Neuronal stem cell (in vitro differentiated cells): ENCODE measurements at regions not wholly inside any gene's neighbourhood (a gene's known extent, or its start where the extent isn't known, plus 50 kb on each side); places are given as distances from the start of the nearest gene placed in this dataset.

Experiments used
- DNase-seq: peaks from one replicate; pipeline ENCODE4 v3.0.0-alpha.2; 2013; ENCODE audit warnings: low spot score
- H2AFZ ChIP-seq: one replicate; pipeline ENCODE4 v1.6.1; 2013; ENCODE audit warnings: mild to moderate bottlenecking, low read length, inconsistent platforms
- H2AK5ac ChIP-seq: 2 replicates; pipeline ENCODE4 v1.6.1; 2013; ENCODE audit warnings: low read depth, mild to moderate bottlenecking, inconsistent platforms, low read length, moderate library complexity, mixed read lengths
- H2BK120ac ChIP-seq: 2 replicates; pipeline ENCODE4 v1.6.1; 2013; ENCODE audit warnings: low read depth, mild to moderate bottlenecking, inconsistent platforms, low read length, moderate library complexity, mixed read lengths
- H2BK12ac ChIP-seq: one replicate; pipeline ENCODE4 v1.6.1; 2013; ENCODE audit warnings: low read length, inconsistent platforms
- H2BK15ac ChIP-seq: 2 replicates; pipeline ENCODE4 v1.6.1; 2013; ENCODE audit warnings: mild to moderate bottlenecking, low read length, inconsistent platforms, mixed read lengths
- H2BK5ac ChIP-seq: one replicate; pipeline ENCODE4 v1.6.1; 2013; ENCODE audit warnings: inconsistent platforms, mild to moderate bottlenecking, low read length, moderate library complexity
- H3K14ac ChIP-seq: one replicate; pipeline ENCODE4 v1.6.1; 2013; ENCODE audit warnings: low read length, inconsistent platforms
- H3K18ac ChIP-seq: 2 replicates; pipeline ENCODE4 v1.6.1; 2013; ENCODE audit warnings: low read length, inconsistent platforms
- H3K23ac ChIP-seq: 2 replicates; pipeline ENCODE4 v1.6.1; 2013; ENCODE audit warnings: low read depth, mild to moderate bottlenecking, mixed read lengths, low read length, inconsistent platforms; ENCODE audit not compliant: poor library complexity
- H3K27ac ChIP-seq: replicated peaks from 3 replicates; pipeline ENCODE4 v1.5.1; 2013; ENCODE audit warnings: low read length, inconsistent platforms
- H3K27me3 ChIP-seq, 3 experiments: 2 replicates each; pipeline ENCODE4 v1.6.1; 2013; ENCODE audit warnings: low read length in 3 of 3, mild to moderate bottlenecking in 2 of 3, inconsistent platforms in 1 of 3, low read depth in 1 of 3, mixed read lengths in 1 of 3, moderate library complexity in 1 of 3; ENCODE audit not compliant: control insufficient read depth in 3 of 3, insufficient read depth in 3 of 3
- H3K36me3 ChIP-seq, 2 donors: replicated peaks in 1 of 2; 2 replicates each; pipeline ENCODE4 v1.6.1; 2013; ENCODE audit warnings: low read length in 2 of 2; ENCODE audit not compliant: control insufficient read depth in 2 of 2, insufficient read depth in 2 of 2
- H3K4ac ChIP-seq: 2 replicates; pipeline ENCODE4 v1.6.1; 2013; ENCODE audit warnings: inconsistent platforms, mild to moderate bottlenecking, low read length, moderate library complexity
- H3K4me1 ChIP-seq, 2 donors: 1 replicate in 1 of 2; 2 replicates in 1 of 2; pipeline ENCODE4 v1.6.1; 2013; ENCODE audit warnings: low read length in 2 of 2, low read depth in 1 of 2; ENCODE audit not compliant: control insufficient read depth in 2 of 2, insufficient read depth in 1 of 2
- H3K4me2 ChIP-seq: one replicate; pipeline ENCODE4 v1.6.1; 2013; ENCODE audit warnings: mild to moderate bottlenecking, low read length, inconsistent platforms; ENCODE audit not compliant: insufficient read depth, poor library complexity, severe bottlenecking
- H3K4me3 ChIP-seq, 2 donors: 2 replicates each; pipeline ENCODE4 v1.5.1; 2013; ENCODE audit warnings: low read length in 2 of 2, mild to moderate bottlenecking in 2 of 2, inconsistent platforms in 1 of 2, moderate library complexity in 1 of 2
- H3K79me1 ChIP-seq: one replicate; pipeline ENCODE4 v1.6.1; 2013; ENCODE audit warnings: low read depth, mild to moderate bottlenecking, inconsistent platforms, low read length, moderate library complexity
- H3K9ac ChIP-seq: one replicate; pipeline ENCODE4 v1.6.1; 2013; ENCODE audit warnings: mild to moderate bottlenecking, low read depth, low read length, inconsistent platforms; ENCODE audit not compliant: poor library complexity
- H3K9me3 ChIP-seq, 2 donors: replicated peaks in 1 of 2; 2 replicates each; pipeline versions ENCODE3 to v1.6.1; 2013; ENCODE audit warnings: low read length in 2 of 2, mild to moderate bottlenecking in 2 of 2, inconsistent platforms in 1 of 2, low read depth in 1 of 2, mixed read lengths in 1 of 2, moderate library complexity in 1 of 2; ENCODE audit not compliant: control insufficient read depth in 2 of 2, insufficient read depth in 1 of 2
- H4K8ac ChIP-seq: one replicate; pipeline ENCODE4 v1.6.1; 2013; ENCODE audit warnings: low read depth, mild to moderate bottlenecking, inconsistent platforms, low read length, moderate library complexity
- H4K91ac ChIP-seq: one replicate; pipeline ENCODE4 v1.6.1; 2013; ENCODE audit warnings: low read length, low read depth, mild to moderate bottlenecking, inconsistent platforms; ENCODE audit not compliant: poor library complexity
- whole genome bisulfite sequencing, 2 donors: extraction: QIAGEN DNeasy Blood & Tissue Kit; methylation state at CpG; one replicate each; pipeline ENCODE4 v1.1.7; 2013; ENCODE audit warnings: missing lambda C conversion rate in 2 of 2, mixed read lengths in 1 of 2; ENCODE audit not compliant: insufficient read length in 2 of 2, insufficient replicate concordance in 1 of 2; ENCODE audit errors: extremely low coverage in 2 of 2; 5-methylcytosine and 5-hydroxymethylcytosine counted together

DNA sequence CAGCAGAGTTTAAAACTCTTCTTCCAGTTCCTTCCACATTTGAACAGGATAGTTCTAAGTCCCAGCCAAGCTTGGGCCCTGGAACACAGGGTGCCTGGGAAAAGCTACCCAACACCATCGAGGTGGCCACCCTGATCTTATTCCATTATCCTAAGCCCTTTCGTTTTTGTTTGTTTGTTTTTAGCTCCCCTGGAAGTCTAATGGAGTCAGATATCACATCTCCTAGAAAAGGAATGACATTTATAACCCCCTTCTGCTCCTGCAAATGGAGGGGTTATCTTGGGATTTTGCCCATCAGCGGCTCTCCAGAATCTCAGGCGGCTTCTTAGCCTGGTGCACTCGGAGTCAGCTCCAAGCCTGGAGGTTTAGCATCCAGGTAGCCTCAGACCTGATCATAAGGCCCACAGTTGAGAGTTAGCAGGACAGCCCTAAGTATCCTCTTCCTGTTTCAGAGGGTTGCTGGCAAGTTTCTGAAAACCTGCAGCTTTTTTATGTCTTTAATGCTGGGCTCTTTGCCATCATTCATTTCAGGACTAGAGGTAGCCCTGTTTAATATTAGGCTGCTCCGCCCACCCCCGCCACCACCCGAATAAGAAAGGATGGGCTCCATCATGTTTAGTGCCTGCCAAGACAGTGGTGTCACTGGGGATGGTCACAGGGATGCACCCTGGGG, 230.0 kb upstream of the LNX1 start:
- Histone ChIP-seq H3K27ac (no peak overlapping the region), H3K79me1 (no peaks in the 10 kb centered on the region), H3K27me3 (no peaks in the 10 kb centered on the region), H3K9me3 (no peaks in the 10 kb centered on the region), H3K4me3 (no peak overlapping the region), H2BK5ac (no peak overlapping the region), H2BK12ac (no peak overlapping the region), H2BK15ac (no peak overlapping the region), H2AK5ac (no peak overlapping the region), H2AFZ (no peak overlapping the region), H3K18ac (no peak overlapping the region), H4K91ac (no peak overlapping the region), H3K4ac (no peak overlapping the region), H3K4me1 (no peaks in the 10 kb centered on the region), H3K14ac (no peak overlapping the region), H3K23ac (no peak overlapping the region), H3K4me2 (no peak overlapping the region), H3K9ac (no peak overlapping the region), H2BK120ac (no peak overlapping the region), H3K36me3 (no peaks in the 10 kb centered on the region), H4K8ac (no peak overlapping the region)
- no peak for DNase-seq
- WGBS, 2 donors: no CpG with 5 or more reads among the region's 8 CpGs

DNA sequence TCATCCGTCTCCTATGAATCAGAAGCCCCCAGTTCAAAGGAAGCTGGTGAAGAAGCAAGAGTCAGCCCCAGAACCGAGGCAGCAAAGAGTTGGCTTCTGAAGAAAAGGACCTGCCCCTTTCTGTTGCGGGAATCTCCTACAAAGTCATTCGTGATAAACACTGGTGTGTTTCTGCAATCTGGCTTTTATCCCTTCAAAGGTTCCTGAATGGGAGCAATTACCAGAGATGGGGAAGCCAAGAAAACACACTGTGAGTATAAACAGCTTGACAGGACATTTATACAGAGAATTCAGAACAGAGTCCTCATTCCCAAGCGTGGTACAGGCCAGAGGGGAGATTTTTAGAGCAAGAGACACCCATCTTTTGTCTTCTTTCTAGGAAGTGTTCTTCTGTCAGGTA, 226.8 kb upstream of the LNX1 start:
- Histone ChIP-seq H4K91ac (no peak overlapping the region), H2BK5ac (no peak overlapping the region), H2BK15ac (no peak overlapping the region), H3K4me1 (no peaks in the 10 kb centered on the region), H2BK12ac (no peak overlapping the region), H3K18ac (no peak overlapping the region), H3K79me1 (no peaks in the 10 kb centered on the region), H3K4ac (no peak overlapping the region), H3K9me3 (no peaks in the 10 kb centered on the region), H3K23ac (no peak overlapping the region), H2AK5ac (no peak overlapping the region), H3K4me2 (no peak overlapping the region), H4K8ac (no peak overlapping the region), H2AFZ (no peak overlapping the region), H3K9ac (no peak overlapping the region), H3K14ac (no peak overlapping the region), H3K27ac (no peak overlapping the region), H2BK120ac (no peak overlapping the region), H3K27me3 (no peaks in the 10 kb centered on the region), H3K4me3 (no peak overlapping the region), H3K36me3 (no peaks in the 10 kb centered on the region)
- no CpG with 5 or more reads among the region's 5 CpGs for WGBS, 2 donors
- DNase-seq: no peak

DNA sequence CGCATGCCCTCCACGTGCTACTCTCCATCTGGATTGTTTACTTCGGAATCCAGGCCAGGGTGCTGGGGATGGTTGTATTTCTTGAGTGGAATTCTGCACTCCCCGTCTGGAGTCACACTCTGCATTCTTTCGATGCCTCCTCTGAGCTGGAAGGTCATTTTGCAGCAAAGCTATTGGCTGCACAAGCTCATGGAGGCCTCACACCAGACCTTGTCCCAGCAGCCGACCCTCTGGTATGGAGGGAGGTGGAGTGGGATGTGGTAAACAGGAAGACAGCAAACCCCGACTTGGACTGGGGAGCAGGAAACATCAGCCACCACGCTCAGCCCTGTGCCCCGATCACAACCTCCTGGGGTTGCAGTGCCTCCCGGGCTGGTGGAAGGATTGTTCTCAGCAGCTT, 225.3 kb upstream of the LNX1 start:
- Histone ChIP-seq H3K27ac (no peak overlapping the region), H3K4me2 (no peak overlapping the region), H3K23ac (no peak overlapping the region)

DNA sequence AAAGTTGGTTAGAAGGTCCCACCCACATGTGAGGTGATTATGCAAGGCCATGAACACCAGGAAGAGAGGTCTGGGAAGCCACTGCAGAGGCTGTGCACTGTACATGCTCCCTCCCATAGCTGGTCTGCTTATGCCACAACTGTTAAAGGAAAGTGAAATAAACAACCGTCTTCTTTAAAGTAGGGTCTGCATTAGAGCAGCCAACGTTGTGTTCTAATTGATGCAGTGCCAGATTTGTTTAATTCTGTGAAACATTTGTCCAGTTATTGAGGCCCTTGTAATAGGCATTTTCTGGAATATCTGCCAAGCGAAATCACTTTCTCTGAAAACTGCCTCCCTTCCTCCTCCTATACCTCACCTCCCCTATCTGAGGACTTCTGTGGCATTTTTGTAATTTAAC, 224.0 kb upstream of the LNX1 start:
- Histone ChIP-seq H3K4me3 (no peak overlapping the region), H4K8ac (no peak overlapping the region), H3K23ac (no peak overlapping the region), H3K27me3 (no peaks in the 10 kb centered on the region), H2AFZ (no peak overlapping the region), H2AK5ac (no peak overlapping the region), H3K4me1 (no peaks in the 10 kb centered on the region), H2BK15ac (no peak overlapping the region), H3K14ac (no peak overlapping the region), H3K18ac (no peak overlapping the region), H3K4ac (no peak overlapping the region), H3K79me1 (no peaks in the 10 kb centered on the region), H3K9me3 (no peaks in the 10 kb centered on the region), H3K36me3 (no peaks in the 10 kb centered on the region), H2BK5ac (no peak overlapping the region), H4K91ac (no peak overlapping the region), H2BK120ac (no peak overlapping the region), H2BK12ac (no peak overlapping the region), H3K27ac (no peak overlapping the region), H3K9ac (no peak overlapping the region), H3K4me2 (no peak overlapping the region)
- DNase-seq: no peak
- WGBS, 2 donors: no CpG with 5 or more reads among the region's 3 CpGs

More for the DNA sequence above, 225.3 kb upstream of the LNX1 start:
- DNase-seq: no peak
- no peak overlapping the region for H2AFZ ChIP-seq
- no peak overlapping the region for H2BK15ac ChIP-seq
- H2BK120ac ChIP-seq: no peak overlapping the region
- H3K4ac ChIP-seq: no peak overlapping the region
- H3K27me3 ChIP-seq: no peaks in the 10 kb centered on the region
- H3K79me1 ChIP-seq: no peaks in the 10 kb centered on the region
- H3K4me1 ChIP-seq: no peaks in the 10 kb centered on the region
- no peak overlapping the region for H3K4me3 ChIP-seq
- H3K18ac ChIP-seq: no peak overlapping the region
- H2AK5ac ChIP-seq: no peak overlapping the region
- H3K36me3 ChIP-seq: no peaks in the 10 kb centered on the region
- no peak overlapping the region for H2BK5ac ChIP-seq
- H3K9ac ChIP-seq: no peak overlapping the region
- H4K91ac ChIP-seq: no peak overlapping the region
- no peak overlapping the region for H2BK12ac ChIP-seq
- no CpG with 5 or more reads among the region's 10 CpGs for WGBS, 2 donors
- no peaks in the 10 kb centered on the region for H3K9me3 ChIP-seq
- H4K8ac ChIP-seq: no peak overlapping the region
- no peak overlapping the region for H3K14ac ChIP-seq
